Right renal pelvis (tissue), 4 donors: ENCODE measurements at regions not wholly inside any gene's neighbourhood (a gene's known extent, or its start where the extent isn't known, plus 50 kb on each side); places are given as distances from the start of the nearest gene placed in this dataset.
"Not testable (repeated sequence)": the region's sequence is repeated elsewhere in the genome, so short reads cannot be mapped to it uniquely, and the experiment has no call there.

Experiments
- DNase-seq, 4 donors: peaks; one replicate each; pipeline ENCODE4 v3.0.0-alpha.2; 2013; ENCODE audit warnings: low read depth in 4 of 4, low spot score in 3 of 4, missing footprints in 1 of 4

GRCh38 chr3:124132813-124133212 is 140.9 kb upstream of the ROPN1 start:
- DNase-seq = no peak

DNA sequence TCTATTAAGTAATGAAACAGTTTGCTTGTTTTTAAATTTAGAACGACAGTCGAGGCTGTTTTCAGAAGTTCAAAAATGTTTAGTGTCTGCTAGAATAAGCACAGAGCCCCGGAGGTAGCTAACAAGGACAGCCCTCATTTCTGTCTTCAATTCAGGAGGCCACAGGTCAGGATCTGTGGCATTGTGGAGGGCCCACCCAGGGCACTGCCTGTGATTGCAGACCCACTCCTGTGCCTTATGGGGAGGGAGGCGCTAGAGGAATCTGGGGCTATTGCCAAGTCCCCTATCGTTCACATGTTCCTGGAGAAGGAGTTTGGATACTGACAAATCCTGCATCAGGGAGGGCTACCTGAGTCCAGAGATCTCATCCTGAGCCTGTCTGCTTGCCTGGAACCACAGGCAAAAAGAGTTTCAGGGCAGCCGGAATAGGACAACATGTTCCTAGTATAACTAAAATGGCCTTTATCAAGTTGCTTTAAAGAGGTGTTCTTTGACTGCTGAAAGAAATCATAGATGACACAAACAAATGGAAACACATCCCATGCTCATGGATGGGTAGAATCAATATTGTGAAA is 141.5 kb upstream of the ROPN1 start:
- no peak for DNase-seq

DNA sequence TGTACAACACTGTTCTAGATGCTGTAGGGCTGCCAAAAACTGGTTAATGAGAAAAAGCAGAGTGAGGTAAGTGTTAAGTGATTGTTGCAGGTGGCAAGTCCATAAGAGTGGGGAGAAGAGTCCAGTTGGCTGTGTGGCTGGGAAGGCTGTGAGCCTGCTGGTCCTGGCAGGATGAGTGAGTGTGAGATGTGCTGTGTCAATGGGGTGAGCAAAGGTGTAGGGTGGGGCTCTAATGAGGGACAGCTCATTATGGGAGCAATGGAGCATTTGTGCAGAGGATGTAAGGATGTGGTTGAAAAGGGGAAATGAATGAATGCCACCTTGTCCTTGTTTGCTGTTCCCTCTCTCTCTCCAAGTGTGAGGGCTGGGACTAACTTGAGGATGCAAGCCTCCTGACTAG is 145.3 kb upstream of the ROPN1 start:
- no peak for DNase-seq

- DNase-seq = no peak
Measured at GRCh38 chr3:124138148-124138547, 146.2 kb upstream of the ROPN1 start.

DNA sequence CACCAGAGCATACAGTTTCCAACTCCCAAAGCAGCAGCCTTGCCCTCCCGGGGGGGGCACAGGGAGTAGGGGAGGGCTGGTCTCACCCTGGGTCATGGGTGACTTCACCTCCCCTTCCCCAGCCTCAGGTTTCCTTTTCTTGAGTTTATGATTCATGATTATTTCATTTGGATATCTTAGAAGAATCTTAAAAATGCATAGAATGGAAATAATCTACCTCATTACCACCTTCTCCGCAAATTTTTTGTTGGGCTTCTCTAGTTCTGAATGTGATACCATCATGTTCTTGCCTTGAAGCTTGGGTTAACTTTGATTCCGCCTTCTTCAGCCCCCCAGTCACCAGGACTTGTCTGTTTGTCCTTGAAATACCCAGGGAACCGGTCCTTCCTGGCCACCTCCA is 148.8 kb upstream of the ROPN1 start:
- DNase-seq = no peak

DNA sequence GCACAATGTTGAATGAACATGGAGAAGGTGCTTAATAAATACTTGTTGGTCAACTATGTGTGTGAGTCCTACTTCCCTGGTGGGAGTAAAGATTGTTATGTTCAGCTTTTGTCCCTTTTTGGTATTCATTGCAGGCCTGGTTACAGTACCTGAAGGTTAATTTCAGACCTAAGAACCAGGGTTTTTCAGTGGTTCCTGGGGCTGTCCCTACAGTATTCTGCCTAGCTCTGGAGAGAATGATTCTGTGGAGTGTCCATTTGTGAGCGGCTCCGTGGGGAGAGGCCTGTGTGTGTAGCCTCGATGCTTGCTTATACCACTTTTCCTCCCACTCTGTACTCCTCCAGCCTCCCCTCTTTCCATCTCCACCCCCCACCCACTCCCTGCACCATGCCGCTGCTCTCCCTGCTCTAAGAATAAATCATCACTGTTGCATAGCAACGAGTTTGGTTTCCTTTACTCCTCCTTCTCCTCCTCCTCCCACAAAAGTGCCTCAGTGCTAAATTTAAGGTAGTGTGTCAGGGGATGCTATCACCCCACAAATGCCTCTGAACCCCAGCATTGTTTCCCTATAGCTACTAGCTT is 150.6 kb upstream of the ROPN1 start:
- peak in 2 of 4 donors; percentile 16 to 19 for DNase-seq

- DNase-seq = no peak
Measured at GRCh38 chr3:124143047-124143446, 151.1 kb upstream of the ROPN1 start.

DNA sequence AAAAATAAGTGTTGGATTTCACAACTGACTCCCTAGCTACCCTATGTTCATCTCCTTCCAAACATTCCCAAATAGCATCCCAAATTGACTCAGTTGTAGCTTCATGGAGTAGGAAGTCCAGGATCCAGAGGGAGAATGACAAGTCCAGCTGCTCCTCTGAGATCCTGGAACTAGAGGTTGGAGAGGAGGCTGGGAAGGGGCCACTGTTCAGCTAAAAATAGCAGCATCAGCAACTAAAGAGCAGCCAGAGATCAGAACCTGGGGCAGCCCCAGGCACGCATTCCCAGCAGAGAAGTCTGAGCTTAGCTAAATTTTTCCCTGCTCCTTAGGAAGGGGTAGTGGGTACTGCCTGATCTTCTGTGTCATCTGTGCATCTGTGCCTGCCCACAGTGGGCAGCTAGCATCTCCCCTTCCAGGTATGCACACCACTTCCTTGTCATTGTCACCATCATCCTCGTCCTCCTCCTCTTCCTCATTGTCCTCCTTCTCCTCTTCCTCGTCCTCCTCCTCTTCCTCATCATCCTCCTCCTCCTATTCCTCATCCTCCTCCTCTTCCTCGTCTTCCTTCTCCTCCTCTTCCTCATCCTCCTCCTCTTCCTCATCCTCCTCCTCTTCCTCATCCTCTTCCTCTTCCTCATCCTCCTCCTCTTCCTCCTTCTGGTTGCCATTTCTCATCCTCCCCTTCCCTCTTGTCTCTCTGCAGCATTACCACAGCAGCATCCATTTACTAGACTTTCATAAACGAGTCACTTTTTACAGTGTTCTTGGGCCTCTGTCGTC is 152.3 kb upstream of the ROPN1 start:
- DNase-seq = no peak

- DNase-seq = no peak
Measured at GRCh38 chr3:124147429-124147828, 155.5 kb upstream of the ROPN1 start.

GRCh38 chr3:124147946-124148345 is 156.0 kb upstream of the ROPN1 start:
- DNase-seq = no peak

DNA sequence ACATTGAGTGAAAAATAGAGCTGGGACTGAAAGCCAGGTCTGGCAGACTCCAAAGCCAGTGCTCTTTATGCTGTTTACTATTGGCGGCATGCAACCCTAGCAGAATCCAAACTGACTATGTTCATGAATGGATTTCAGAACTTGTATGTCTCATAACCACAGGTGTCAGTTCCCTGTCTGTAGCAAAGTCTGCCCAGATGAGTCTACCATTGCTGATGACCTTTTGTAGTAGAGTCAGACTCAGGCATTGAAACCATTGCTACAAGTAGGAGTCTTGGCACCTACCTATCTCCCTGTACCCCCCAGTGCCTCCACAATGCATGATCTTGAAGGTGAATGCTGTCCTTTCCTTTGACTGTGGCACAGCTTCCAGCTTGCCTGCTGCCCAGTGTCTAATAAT is 157.2 kb upstream of the ROPN1 start:
- DNase-seq = no peak

DNA sequence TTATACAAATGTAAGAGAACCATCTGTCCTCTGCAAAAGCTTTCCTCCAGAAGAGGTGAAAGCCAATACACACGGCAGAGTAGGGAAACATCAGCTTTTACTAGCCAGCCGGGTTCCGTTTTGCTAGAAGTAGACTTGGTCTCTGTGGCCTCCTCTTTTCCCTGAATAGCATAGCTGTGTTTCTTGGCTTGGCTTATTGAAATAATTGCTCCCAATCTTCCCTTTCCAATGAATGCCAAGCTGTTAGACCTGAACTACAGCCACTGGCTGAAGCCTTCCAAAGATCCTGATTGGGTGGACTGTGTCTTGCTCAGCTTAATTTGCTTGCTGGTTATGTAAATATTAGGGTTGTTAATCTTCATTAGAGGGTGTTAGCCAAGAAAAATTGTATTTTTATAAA is 157.8 kb upstream of the ROPN1 start:
- no peak for DNase-seq

DNA sequence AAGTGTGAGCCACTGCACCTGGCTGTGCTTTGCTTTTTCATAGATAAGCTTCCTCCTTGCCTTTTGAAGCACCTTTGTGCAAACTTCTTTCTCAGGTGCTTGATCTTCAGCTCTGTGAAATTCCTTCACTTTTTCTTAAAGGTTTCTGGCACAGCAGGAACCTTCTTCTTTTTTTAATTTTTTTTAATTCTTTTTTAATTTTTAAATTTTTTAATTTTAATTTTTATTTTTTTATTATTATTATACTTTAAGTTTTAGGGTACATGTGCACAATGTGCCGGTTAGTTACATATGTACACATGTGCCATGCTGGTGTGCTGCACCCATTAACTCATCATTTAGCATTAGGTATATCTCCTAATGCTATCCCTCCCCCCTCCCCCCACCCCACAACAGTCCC is 161.0 kb upstream of the ROPN1 start:
- not testable (repeated sequence) for DNase-seq

GRCh38 chr3:124156866-124157712 is 165.2 kb upstream of the ROPN1 start:
- DNase-seq = no peak

GRCh38 chr3:124157748-124158147 is 165.8 kb upstream of the ROPN1 start:
- DNase-seq = no peak

DNA sequence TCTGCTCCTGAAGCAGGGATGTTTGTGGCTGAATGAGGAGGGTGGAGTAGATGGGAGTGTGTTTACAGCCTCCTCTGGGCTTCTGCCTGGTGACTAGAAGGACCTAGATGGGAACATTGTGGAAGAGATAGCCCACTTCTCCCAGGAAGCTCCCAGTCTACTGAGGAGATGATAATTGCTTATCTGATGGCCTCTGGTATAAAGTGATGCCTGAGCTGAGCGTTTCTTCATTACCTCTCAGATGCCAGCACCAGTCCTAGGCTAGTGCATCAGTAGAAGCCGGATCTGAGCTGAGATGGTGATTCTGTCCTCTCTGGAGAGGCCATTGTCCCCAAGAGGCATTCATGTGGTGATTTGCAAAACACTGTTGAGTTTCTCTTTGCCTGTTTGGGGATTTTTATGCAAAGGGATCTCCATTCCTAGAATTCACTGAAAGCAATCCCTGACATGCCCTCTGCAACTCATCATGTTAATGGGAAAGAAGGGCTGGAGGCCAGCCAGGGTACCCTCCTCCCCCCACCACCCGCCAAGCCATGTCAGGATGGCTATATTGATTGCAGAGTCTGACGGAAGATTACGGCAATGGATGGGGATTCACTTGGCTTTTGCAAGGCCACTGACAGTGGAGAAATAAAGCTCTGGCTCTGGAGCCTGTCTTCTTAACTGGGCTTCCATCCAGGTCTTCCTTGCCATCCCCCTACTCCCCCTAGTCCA is 166.4 kb upstream of the ROPN1 start:
- DNase-seq = no peak

DNA sequence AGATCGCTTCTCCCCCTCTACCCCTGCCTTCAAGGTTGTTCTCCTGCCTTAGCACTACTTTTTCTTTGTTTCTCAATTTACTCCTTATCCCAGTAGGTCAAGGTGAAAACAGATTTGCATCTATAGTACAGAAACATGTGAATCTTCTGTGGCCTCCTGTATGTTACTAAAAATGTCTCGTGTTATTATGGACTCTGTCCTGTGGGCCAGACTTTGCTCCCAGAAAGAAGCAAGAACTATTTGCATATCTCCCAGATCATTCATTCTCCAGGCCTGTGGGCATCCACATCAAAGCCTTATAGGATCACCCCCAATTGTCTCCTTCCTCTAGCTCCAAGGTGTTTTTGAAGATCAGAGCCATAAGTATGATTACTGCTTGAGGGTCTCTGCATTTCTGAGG is 169.5 kb upstream of the ROPN1 start:
- DNase-seq = no peak

DNA sequence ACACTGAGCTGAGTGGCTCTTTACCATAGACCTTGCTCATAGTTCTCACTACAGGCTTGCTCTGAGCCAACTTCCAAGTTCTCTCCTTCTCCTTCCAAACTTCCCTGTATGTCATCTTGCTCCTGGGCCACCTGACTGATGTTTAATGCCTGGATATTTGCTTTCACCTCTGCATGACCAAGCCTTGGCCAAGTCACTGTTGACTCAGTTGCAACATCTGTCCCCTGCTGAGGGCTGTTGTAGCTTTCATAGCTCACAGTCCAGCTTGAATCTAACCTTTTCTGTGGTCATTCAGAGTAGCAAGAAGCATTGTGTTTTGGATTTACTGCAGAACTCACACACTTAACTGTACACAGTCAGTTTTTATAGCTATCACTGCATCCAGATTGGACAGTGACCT is 171.8 kb upstream of the ROPN1 start:
- DNase-seq = no peak

- DNase-seq = no peak
Measured at GRCh38 chr3:124168271-124168670, 176.3 kb upstream of the ROPN1 start.

DNA sequence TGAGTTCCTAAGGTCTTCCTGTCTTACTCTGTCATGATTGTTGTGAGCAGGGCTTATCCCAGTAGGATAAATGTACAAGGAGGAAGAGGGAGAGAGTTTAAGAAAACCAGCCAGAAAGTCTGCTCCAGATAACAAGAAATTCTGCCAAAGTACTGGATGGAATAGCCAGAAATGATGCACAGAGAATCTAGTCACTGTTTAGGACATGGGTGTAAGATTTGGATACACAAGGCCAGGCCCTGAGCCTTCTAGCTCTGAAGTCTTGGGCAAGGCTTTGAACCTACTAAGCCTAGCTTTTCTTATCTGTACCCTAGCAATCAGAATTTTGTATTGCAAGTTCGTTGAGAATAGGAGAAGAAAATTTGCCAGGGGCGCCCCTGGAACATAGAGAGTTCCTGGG is 180.4 kb upstream of the ROPN1 start:
- DNase-seq = no peak

DNA sequence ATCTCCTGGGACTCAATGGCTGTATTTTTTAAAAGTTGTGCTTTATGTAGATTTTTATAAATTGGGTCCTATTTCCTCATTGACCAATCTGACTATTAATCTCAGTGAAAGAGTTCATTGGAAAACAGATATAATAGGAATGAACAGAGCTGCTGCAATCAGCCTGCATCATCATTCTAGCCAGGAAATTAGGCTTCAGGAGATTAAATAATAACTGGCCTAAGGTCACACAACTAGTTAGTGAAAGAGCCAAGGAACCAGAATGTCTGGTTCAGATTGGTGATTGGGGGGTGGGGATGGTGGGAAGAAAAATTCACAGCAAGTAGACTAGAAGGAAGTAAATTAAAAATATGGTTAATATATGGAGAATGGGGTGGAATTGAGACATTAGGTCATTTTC is 180.9 kb upstream of the ROPN1 start:
- peak in 1 of 4 donors; percentile 36 for DNase-seq
